Activated CD8-positive, alpha-beta memory T cell treated with anti-CD3 and anti-CD28 coated beads for 36 hours (primary cell): ENCODE measurements at regions not wholly inside any gene's neighbourhood (a gene's known extent, or its start where the extent isn't known, plus 50 kb on each side); places are given as distances from the start of the nearest gene placed in this dataset.

Source experiments
- CTCF ChIA-PET: fragments of 350-600 bp; sonication (Branson Sonifier 250); formaldehyde crosslinking; loops from one replicate; lab custom pipeline; 2021; ENCODE audit warnings: antibody characterized with exemption; lab: Charles Lee
- POLR2A ChIA-PET: fragments of 350-600 bp; sonication (Branson Sonifier 250); formaldehyde crosslinking; loops from one replicate; lab custom pipeline; 2021; ENCODE audit warnings: antibody characterized with exemption; lab: Charles Lee

DNA sequence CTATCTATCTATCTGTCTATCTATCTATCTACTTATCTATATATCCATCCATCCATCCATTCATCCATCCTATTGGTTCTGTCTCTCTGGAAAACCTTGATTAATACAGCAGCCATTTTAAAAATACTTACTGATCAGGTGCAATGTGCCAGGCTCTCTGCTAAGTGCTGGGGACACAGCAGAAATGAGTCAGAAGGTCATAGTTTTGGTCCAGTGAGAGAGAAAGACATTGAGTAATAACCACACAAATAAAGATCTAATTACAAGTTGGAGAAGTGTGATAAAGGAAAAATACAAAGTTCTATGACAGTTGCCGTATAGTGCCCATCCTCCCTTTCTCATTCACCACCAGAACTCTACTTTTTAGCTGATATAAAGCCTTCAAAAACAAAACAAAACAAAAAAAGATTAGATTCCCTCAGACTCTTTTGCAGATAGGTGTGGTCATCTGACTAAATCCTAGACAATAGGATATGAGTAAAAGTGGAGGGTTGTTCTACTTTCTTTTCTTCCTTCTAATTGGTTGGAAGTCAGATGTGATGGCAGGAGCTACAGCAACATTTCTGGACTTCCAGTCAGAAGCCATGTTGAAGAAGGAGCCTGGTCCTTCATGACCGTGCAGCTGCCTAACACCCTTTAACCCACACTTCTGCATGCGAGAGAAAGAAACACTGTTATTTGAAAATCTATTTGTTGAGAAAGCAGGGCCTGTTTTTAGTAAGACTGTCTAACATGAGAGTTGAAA, 72.0 kb upstream of the TOX3 start:
- CTCF ChIA-PET, result no interaction called here

DNA sequence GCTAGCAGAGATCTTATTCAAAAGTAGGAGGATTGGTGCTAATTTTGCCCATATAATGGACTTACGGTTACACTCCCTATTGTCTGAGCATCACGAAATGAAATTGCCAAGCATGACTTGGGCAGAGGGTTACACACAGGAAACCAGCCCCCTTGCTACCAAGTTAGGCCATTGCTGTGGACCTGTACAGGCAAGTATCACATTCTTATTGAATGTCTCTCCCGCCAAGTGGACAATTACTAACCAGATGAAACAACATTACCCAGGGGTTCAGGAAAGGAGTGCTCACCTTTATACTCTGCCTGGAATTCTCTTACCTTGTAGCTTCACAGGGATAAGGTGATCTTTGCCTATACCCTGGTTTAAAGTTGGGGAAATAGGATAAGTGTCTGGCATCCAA, 70.6 kb upstream of the TOX3 start:
- POLR2A ChIA-PET, result no interaction called here
- CTCF ChIA-PET, result no interaction called here

More for the DNA sequence above, 72.0 kb upstream of the TOX3 start:
- POLR2A ChIA-PET, result no interaction called here

DNA sequence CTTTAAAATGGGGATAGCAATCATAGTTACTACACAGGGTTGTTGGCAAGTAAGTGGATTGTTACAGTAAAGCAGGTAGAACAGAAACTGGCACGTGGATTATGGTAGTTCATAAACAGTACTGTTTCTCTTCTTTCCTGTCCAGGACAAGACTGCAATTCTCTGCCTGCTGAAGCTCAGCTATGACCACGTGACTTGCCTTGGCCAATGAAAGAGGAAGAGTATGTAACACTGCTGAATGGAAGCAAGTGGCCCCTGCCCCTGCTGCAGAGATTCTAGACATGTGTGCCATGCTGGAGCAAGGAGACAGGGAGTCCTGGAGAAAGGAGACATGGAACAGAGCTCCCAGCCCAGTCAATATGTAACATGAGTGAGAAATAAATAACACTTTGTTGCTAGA, 66.6 kb upstream of the TOX3 start:
- POLR2A ChIA-PET, result no interaction called here

DNA sequence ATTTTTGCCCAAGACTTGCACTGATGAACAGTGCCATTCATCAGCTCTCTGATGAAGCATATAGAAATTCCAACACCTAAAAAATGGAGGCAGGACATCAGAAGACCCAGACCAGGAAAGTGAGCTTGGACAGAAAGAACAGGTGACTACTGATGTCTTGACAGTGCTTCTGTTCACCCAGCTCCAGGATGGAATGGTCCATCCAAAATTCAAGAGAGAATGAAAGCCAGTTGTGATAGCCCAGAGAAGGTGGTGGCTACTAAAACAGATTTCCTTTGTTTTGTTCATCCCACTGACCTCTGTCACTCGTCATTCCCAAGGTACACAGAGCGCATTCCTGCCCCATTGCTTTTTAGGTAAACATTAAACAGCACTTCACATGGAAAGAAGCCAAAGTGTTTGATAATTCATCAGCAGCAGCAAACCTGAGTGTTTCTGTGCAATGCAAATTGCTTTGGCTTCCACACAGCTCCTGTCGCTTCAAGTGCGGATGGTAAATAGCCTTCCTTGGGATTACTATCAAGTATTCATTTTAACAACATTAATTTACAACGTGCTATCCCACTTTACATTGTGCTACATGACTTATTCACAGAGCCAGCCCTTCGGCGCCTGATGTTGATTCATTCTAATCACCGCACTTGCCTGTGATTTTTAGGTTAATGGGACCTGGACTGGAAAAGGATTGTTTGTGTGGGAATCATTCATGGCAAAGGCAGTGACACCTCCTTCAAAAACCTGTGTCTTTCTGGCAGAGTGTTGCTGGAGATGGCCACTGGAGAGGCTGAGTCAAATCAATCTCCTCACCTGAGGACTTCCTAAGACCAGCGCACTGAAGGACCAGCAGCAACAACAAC, 65.1 kb upstream of the TOX3 start:
- POLR2A ChIA-PET, result no interaction called here
- CTCF ChIA-PET, result no interaction called here

More for the DNA sequence above, 66.6 kb upstream of the TOX3 start:
- CTCF ChIA-PET, result no interaction called here

DNA sequence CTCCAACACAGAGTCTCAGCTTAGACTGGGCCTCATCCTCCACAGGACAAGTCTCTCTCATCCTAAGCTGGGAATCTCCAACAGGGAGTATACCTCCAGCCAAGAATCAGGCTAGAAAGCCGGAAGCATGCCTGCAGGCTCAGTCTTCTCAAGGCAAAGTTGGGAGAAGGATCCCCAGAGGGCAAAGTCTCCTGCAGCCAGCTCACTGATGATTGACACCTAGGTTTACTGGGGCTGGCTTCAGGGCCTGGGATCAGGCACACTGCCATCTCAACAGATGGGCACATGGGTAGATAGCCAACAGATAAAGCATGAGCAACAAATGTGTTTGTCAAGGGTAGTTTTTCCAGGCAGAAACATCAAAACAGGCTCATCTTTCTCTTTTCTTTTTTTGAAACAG, 56.1 kb upstream of the TOX3 start:
- POLR2A ChIA-PET, result no interaction called here
- CTCF ChIA-PET, result no interaction called here

DNA sequence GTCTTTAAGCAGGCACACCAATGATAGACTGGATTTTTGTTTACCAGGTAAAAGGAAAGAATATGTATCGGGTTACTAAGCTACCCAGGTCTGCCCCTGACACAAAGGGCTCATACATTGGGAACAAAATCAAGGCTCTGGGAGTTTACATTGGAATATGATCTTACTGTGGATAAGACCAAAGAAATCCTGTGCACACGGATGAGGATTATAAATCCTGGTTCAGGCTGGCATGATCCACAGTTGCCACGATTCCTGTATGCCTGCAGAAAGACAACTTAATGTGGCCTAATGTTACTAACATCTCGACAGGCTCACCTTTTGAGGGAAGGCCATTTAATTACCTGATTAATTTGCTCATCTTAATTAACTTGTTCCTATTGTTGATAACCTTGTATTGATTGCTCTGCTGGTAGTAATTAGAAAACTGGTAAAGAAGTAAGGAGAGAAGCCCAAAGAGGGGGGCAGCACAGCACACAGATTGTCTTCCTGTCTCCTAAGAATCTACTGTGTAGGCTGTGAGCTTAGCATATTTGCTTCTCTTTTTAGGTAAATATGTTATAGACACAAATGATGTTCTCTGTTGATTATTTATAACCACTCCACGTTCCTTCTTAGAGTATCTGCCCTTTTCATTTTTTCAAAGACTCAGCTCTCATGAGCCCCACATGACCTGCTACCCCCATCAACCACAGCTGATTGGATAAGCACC, 51.0 kb upstream of the TOX3 start:
- ChIA-PET POLR2A (no interaction called here), CTCF (no interaction called here)

DNA sequence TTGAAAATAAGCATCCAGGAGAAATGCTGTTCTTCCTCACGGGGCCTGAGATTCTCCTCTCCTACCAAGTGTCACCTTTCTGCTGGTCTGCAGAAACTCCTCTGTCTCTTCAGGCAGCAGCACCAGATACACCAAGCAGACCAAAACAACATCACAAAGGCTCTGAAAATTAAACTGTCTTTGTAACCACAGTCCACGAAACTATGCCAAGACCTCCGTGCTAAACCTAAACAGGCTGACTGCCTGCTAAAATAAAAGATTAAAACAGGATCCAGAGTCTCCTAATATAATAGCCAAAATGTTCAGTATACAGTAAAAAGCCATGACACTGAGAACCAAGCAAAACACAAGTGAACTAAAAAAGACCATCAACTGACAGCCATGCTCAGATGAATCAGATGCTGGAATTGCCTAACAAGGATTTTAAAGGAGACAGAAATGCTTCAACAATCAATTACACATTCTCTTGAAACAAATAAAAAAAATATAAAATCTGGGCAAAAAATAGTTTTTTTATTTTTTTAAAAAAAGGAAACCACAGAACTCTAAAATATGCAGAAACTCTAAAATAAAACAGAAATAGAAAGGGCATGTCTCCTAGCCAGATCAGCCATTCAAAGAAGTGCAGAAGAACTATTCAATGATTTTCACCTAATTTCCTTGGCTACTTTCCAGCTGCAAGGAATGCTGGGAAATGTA, 50.3 kb upstream of the TOX3 start:
- ChIA-PET CTCF (no interaction called here), POLR2A (no interaction called here)
